CD4-positive, alpha-beta T cell (primary cell): ENCODE measurements at regions not wholly inside any gene's neighbourhood (a gene's known extent, or its start where the extent isn't known, plus 50 kb on each side); places are given as distances from the start of the nearest gene placed in this dataset.

Experiments
- ATAC-seq: fragments of 200-7000 bp; cut with Tn5 transposase; one replicate; pipeline ENCODE4 v1.10.0; 2022; ENCODE audit warnings: mild to moderate bottlenecking; ENCODE audit not compliant: poor library complexity
- CTCF ChIA-PET: fragments of 350-600 bp; sonication (Branson Sonifier 250); formaldehyde crosslinking; loops from one replicate; lab custom pipeline; 2021; ENCODE audit warnings: antibody characterized with exemption, inconsistent platforms; lab: Charles Lee
- POLR2A ChIA-PET: fragments of 350-600 bp; sonication (Branson Sonifier 250); formaldehyde crosslinking; loops from one replicate; lab custom pipeline; 2021; ENCODE audit warnings: antibody characterized with exemption, inconsistent platforms; lab: Charles Lee
- DNase-seq, 14 experiments: peaks; one replicate each; pipeline ENCODE4 v3.0.0-alpha.2; 2013 to 2020; ENCODE audit warnings: mixed read lengths in 2 of 14
- H3K27ac ChIP-seq, 2 donors: one replicate each; pipeline versions ENCODE4 v1.5.1 to v1.7.0; 2013; ENCODE audit warnings: low read length in 2 of 2, low read depth in 1 of 2, mild to moderate bottlenecking in 1 of 2
- H3K27me3 ChIP-seq, 2 experiments: 1 replicate in 1 of 2; 2 replicates in 1 of 2; pipeline versions ENCODE4 v1.6.1 to v1.7.0; 2013; ENCODE audit warnings: low read length in 2 of 2, control low read depth in 1 of 2, mild to moderate bottlenecking in 1 of 2, moderate library complexity in 1 of 2; ENCODE audit not compliant: insufficient read depth in 2 of 2, control insufficient read depth in 1 of 2
- H3K36me3 ChIP-seq: one replicate; pipeline ENCODE4 v1.6.1; 2013; ENCODE audit warnings: low read length, control low read depth; ENCODE audit not compliant: insufficient read depth
- H3K4me1 ChIP-seq: one replicate; pipeline ENCODE4 v1.6.1; 2013; ENCODE audit warnings: low read length, control low read depth; ENCODE audit not compliant: insufficient read depth
- H3K4me3 ChIP-seq: one replicate; pipeline ENCODE4 v1.5.1; 2013; ENCODE audit warnings: mild to moderate bottlenecking, low read length, moderate library complexity
- H3K9me3 ChIP-seq, 2 experiments: 1 replicate in 1 of 2; 2 replicates in 1 of 2; pipeline versions ENCODE4 v1.6.1 to v1.7.0; 2013; ENCODE audit warnings: low read length in 2 of 2, mild to moderate bottlenecking in 2 of 2, control low read depth in 1 of 2, moderate library complexity in 1 of 2; ENCODE audit not compliant: control insufficient read depth in 1 of 2, insufficient read depth in 1 of 2
- H3K27ac Mint-ChIP-seq: one replicate; pipeline ENCODE4 v1.8.0; 2020; ENCODE audit warnings: mixed read lengths
- H3K27me3 Mint-ChIP-seq: one replicate; pipeline ENCODE4 v1.8.0; 2021; ENCODE audit warnings: mixed read lengths
- H3K36me3 Mint-ChIP-seq: one replicate; pipeline ENCODE4 v1.8.0; 2021; ENCODE audit warnings: low read depth, mixed read lengths
- H3K4me1 Mint-ChIP-seq: one replicate; pipeline ENCODE4 v1.8.0; 2021; ENCODE audit warnings: low read depth, mixed read lengths
- H3K4me3 Mint-ChIP-seq: one replicate; pipeline ENCODE4 v1.8.0; 2020; ENCODE audit warnings: mild to moderate bottlenecking, mixed read lengths
- H3K9me3 Mint-ChIP-seq: one replicate; pipeline ENCODE4 v1.8.0; 2020; ENCODE audit warnings: mixed read lengths
- intact Hi-C, 2 experiments: fragments of 100-400 bp; cut with DNase I in 1 of 2; cut with micrococcal nuclease in 1 of 2; formaldehyde crosslinking; loops; one replicate each; pipeline versions ENCODE4 v1.15.1 to v1.9.0; 2023 to 2025; cut with DNase I, micrococcal nuclease
- TF ChIP-seq, protein P1 (sequence below): fragments of 200-600 bp; IDR thresholded peaks from one replicate; pipeline ENCODE4 v1.8.0; 2022; ENCODE audit warnings: antibody characterized with exemption, mild to moderate bottlenecking

GRCh38 chr7:34487391-34488115, 170.5 kb upstream of the NPSR1 start:
- Histone ChIP-seq H3K9me3 (no peaks in the 10 kb centered on the region), H3K27me3 (no peaks in the 10 kb centered on the region), H3K27ac (no peak overlapping the region), H3K36me3 (no peaks in the 10 kb centered on the region), H3K4me3 (no peak overlapping the region), H3K4me1 (no peaks in the 10 kb centered on the region)
- ChIA-PET POLR2A (no interaction called here), CTCF (no interaction called here)
- intact Hi-C loops, result no loop called here
- TF ChIP-seq, protein P1, sequence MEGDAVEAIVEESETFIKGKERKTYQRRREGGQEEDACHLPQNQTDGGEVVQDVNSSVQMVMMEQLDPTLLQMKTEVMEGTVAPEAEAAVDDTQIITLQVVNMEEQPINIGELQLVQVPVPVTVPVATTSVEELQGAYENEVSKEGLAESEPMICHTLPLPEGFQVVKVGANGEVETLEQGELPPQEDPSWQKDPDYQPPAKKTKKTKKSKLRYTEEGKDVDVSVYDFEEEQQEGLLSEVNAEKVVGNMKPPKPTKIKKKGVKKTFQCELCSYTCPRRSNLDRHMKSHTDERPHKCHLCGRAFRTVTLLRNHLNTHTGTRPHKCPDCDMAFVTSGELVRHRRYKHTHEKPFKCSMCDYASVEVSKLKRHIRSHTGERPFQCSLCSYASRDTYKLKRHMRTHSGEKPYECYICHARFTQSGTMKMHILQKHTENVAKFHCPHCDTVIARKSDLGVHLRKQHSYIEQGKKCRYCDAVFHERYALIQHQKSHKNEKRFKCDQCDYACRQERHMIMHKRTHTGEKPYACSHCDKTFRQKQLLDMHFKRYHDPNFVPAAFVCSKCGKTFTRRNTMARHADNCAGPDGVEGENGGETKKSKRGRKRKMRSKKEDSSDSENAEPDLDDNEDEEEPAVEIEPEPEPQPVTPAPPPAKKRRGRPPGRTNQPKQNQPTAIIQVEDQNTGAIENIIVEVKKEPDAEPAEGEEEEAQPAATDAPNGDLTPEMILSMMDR, result no peak
- Mint-ChIP-seq H3K36me3 (no peaks in the 10 kb centered on the region), H3K4me3 (no peak overlapping the region), H3K4me1 (no peaks in the 10 kb centered on the region), H3K9me3 (peaks cover 5% of the 10 kb centered on the region), H3K27ac (no peak overlapping the region), H3K27me3 (no peaks in the 10 kb centered on the region)
- ATAC-seq (no peak), DNase-seq (no peak)

DNA sequence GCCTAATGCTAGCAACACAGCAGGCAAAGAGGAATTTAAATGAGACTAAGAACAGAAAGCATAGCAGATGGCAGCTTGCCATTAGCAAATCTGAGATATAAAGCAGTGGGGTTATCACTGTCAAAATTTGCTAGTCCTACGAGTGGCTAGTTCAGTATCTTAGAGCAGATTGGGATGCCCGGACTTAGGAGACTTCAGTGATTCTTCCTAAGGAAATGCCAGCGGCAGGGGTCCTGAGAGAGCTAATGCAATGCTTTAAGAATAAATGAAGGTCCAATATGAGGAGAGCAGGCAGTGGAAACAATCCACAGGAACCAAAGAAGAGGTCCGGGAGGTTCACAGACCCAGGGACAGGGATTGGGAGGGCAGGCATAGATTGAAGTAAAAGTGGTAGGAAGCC, 169.3 kb upstream of the NPSR1 start:
- CTCF ChIA-PET, result no interaction called here

GRCh38 chr7:34491899-34492298, 166.1 kb upstream of the NPSR1 start:
- H3K9me3 ChIP-seq, result no peaks in the 10 kb centered on the region
- TF ChIP-seq, protein P1, result no peak
- Mint-ChIP-seq H3K9me3 (no peaks in the 10 kb centered on the region), H3K4me1 (no peaks in the 10 kb centered on the region), H3K27ac (no peak overlapping the region), H3K36me3 (no peaks in the 10 kb centered on the region), H3K4me3 (no peak overlapping the region), H3K27me3 (no peaks in the 10 kb centered on the region)
- H3K27ac ChIP-seq, result no peak overlapping the region
- no peaks in the 10 kb centered on the region for H3K27me3 ChIP-seq
- intact Hi-C loops, result no loop called here
- no peaks in the 10 kb centered on the region for H3K4me1 ChIP-seq
- no peaks in the 10 kb centered on the region for H3K36me3 ChIP-seq
- CTCF ChIA-PET, result no interaction called here
- no peak overlapping the region for H3K4me3 ChIP-seq
- ATAC-seq (no peak), DNase-seq (no peak)
- POLR2A ChIA-PET, result no interaction called here

More for the DNA sequence above, 169.3 kb upstream of the NPSR1 start:
- Mint-ChIP-seq H3K4me1 (no peaks in the 10 kb centered on the region), H3K27ac (no peak overlapping the region), H3K4me3 (no peak overlapping the region), H3K27me3 (no peaks in the 10 kb centered on the region), H3K9me3 (peaks cover 2% of the 10 kb centered on the region), H3K36me3 (no peaks in the 10 kb centered on the region)
- TF ChIP-seq, protein P1, result no peak
- no peaks in the 10 kb centered on the region for H3K9me3 ChIP-seq
- DNase-seq (no peak), ATAC-seq (no peak)
- no peak overlapping the region for H3K4me3 ChIP-seq
- no peaks in the 10 kb centered on the region for H3K27me3 ChIP-seq
- intact Hi-C loops, result no loop called here
- no peaks in the 10 kb centered on the region for H3K36me3 ChIP-seq
- no peaks in the 10 kb centered on the region for H3K4me1 ChIP-seq
- POLR2A ChIA-PET, result no interaction called here
- no peak overlapping the region for H3K27ac ChIP-seq
